Endometrial microvascular endothelial cells (primary cell): ENCODE measurements at regions not wholly inside any gene's neighbourhood (a gene's known extent, or its start where the extent isn't known, plus 50 kb on each side); places are given as distances from the start of the nearest gene placed in this dataset.

Experiments used
- in situ Hi-C: cut with HindIII; loops from 2 replicates; pipeline ENCODE4 v1.10.0; 2017; ENCODE audit warnings: low sequenced_read_pairs, low pct_unique_long_range_greater_than_20kb; ENCODE audit errors: inconsistent ontology term

DNA sequence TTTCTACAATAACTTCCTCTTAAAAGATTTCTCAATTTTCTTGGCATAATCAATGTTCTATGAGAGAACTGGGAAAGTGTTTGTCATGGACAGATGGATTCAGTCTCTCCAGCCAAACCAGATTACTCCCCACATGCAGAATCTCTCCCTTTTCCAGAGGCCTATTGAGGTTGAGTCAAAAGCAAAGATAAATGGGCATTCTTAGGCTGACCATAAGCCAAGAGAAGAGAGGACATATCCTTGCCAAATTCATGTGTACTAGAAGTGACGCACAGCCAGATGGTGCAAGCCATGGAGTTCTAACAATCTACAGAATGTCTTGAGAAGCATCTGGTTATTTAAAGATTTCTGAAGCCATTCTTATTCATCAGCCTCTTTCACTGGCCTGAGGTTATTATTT lies 2115.0 kb downstream of the MAT2B start:
- in situ Hi-C loops: no loop called here

DNA sequence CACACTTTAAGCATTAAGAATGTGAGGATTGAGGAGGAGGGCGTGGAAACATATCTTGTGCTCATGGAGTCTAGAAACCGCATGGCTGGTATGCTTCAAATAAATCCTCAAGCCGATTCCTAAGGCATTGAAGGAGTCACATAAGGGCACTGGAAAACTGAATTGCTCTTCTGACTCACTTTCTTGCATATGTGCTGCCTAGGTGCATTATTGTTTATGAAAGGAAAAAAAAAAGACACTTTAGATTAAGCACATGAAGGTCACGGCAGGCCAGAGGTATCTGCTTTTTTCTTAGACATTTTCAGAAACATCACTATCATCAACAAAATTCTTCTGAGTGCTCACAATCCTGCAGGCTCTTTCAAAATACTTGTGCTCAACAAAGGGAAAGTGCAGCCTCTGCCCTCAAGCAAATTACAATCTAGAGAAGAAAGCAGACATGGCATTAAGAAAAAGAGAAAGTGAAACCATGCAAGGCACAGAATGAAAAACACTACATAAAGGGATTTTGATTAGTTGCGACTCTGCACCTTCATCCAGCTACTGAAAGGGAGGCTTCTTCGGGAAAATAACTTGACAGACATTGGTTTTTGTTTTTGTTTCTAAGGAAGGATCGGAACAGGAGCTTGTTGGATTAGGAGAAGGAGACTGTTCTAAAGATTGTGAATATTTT lies 2117.6 kb downstream of the MAT2B start:
- in situ Hi-C loops: no loop called here

DNA sequence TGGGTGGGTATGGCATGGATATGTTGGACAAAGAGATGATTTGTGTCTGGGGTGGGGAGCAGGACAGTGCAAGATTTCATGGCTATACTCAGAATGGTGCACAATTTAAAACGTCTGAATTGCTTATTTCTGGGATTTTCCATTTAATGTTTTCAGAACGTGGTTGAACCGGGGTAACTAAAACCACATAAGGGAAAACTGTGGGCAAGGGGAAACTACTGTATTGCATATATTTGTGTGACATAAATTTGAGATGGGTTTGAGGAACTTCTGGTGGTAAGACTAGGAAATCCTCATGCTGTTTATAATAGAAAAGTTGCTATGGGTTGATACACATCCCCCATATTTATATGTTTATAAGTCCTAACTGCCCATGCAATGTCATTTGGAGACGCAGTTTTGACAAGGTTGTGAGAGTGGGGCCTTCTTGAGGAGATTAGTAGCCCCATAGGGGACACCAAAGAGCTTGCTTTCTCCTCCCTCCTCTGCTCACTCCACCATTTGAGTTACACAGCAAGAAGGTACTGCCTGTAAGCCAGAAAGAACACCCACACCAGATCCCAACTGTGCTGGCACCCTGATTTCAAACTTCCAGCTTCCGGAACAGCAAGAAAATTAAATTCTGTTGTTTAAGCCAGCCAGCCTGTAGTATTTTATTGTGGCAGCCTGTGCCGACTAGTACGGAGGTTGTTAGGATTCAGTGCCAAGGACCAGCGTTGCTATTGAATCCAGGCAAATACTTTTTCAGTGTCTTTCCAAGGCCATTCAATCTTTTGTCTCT lies 2118.9 kb downstream of the MAT2B start:
- in situ Hi-C loops: no loop called here

GRCh38 chr5:165626161-165626560 lies 2120.7 kb downstream of the MAT2B start:
- in situ Hi-C loops: no loop called here

- in situ Hi-C loops: no loop called here
These were observed 2122.2 kb downstream of the MAT2B start for GRCh38 chr5:165627548-165628170.

GRCh38 chr5:165630261-165630778 lies 2124.9 kb downstream of the MAT2B start:
- in situ Hi-C loops: no loop called here

GRCh38 chr5:165631235-165631634 lies 2125.8 kb downstream of the MAT2B start:
- in situ Hi-C loops: no loop called here

GRCh38 chr5:165642366-165642765 lies 2136.9 kb downstream of the MAT2B start:
- in situ Hi-C loops: no loop called here

GRCh38 chr5:165665735-165666400 lies 2160.4 kb downstream of the MAT2B start:
- in situ Hi-C loops: no loop called here

DNA sequence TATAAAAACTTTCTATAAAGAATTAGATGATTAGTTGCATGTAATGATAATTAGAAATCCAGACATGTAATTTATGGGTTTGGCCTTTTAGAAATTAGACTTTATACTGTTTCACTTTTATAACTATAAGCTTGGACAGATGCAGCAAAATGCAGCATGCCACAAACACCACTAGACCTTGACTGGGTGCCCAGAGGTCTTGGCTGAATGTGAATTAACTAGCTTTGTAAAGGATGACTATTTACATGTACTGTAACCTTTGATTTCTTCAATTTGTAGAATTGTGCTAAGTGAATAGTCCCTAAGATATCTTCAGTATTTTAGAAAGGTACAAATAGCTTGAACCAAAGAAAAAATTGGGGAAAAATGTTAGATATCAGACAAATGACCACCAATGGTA lies 2168.1 kb downstream of the MAT2B start:
- in situ Hi-C loops: no loop called here

DNA sequence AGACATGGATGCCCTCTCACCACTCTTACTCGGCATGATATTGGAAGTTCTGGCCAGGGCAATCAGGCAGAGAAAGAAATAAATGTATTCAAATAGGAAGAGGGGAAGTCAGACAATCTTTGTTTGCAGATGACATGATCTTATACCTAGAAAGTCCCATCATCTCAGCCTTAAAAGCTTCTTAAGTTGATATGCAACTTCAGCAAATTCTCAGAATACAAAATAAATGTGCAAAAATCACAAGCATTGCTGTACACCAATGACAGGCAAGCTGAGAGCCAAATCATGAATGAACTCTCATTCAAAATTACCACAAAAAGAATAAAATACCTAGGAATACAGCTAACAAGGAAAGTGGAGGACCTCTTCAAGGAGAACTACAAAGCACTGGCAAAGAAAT lies 2190.4 kb downstream of the MAT2B start:
- in situ Hi-C loops: no loop called here

DNA sequence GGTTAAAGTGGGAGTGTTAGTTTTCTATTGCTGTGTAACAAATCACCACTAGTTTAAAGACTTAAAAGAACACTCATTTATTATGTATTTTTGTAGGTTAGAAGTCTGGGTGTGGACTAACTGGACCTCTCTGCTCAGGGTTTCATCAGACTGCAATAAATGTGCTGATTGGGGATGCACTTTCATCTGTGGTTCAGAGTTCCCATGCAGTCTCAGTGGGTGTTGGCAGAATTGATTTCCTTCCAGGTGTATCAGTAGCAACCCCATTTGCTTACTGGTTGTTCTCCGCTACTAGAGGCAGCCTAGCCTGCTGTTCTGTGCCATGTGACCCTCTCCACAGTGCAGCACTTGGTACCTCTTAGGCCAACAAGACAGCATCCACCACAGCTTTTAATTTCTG lies 2200.5 kb downstream of the MAT2B start:
- in situ Hi-C loops: no loop called here

GRCh38 chr5:165712011-165712410 lies 2206.6 kb downstream of the MAT2B start:
- in situ Hi-C loops: no loop called here

GRCh38 chr5:165714598-165714997 lies 2209.2 kb downstream of the MAT2B start:
- in situ Hi-C loops: no loop called here

DNA sequence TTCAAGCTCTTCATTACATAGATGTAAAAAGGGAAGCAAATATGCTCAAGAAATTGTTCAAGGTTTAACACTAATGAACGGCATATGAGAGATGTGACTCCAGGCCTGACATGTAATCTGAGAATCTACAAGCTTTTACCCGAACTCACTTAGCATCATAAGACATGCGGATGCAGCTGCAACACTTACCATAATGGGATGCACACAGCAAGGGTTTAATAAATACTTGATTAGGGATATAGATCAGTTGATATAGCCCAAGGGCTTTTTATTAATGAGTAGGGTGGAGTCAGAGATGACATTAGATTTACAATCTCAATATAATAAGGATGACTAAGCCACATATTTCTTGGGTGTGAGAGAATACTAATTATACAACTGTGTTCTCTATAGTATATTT lies 2215.5 kb downstream of the MAT2B start:
- in situ Hi-C loops: no loop called here

- in situ Hi-C loops: no loop called here
These were observed 2217.0 kb downstream of the MAT2B start for GRCh38 chr5:165722401-165722800.

- in situ Hi-C loops: no loop called here
These were observed 2218.5 kb downstream of the MAT2B start for GRCh38 chr5:165723931-165724330.

DNA sequence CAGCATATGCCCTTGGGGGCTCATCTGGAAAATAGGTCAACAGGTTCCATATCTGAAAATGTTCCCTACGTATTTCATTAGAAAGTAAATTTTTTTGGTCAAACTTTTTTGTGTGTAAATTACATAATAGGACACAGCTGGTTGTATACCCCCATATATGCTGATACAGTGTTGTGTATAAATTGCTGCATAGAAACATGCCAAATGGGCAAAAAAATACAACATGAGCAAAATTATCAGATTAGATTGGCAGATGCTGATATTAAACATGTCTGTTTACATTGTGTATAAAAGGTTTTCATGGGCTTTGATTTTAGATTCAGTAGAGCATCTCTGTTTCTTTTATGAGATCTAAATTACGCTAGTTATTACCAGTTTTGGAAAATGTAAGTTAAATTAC lies 2223.0 kb downstream of the MAT2B start:
- in situ Hi-C loops: no loop called here

DNA sequence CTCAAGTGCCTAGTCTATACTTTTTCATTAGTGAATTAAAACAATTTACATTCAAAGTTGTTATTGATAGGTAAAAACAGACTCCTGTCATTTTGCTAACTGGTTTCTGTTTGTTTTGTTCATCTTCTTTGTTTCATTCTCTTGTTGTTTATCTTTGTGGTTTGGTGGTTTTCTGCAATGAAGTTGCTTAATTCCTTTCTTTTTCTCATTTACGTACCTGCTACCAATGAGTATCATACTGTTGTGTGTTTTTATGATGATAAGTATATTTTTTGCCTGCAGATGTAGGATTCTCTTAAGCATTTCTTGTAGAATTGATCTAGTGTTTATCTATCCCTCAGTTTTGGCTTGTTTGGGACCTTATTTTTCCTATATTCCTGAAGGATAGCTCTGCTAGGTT lies 2230.0 kb downstream of the MAT2B start:
- in situ Hi-C loops: no loop called here
